ENCODE measurements at regions not wholly inside any gene's neighbourhood (a gene's known extent, or its start where the extent isn't known, plus 50 kb on each side); places are given as distances from the start of the nearest gene placed in this dataset.

GRCh38 chr7:91554883-91555282, 290.6 kb downstream of the FZD1 start:
- no peak for TF ChIP-seq CTCF (conservative IDR thresholded peaks at IDR 0.05; ENCODE audit: low read depth, low read length)
- no peak for TF ChIP-seq EZH2 (IDR thresholded peaks at IDR 0.05; ENCODE audit: borderline replicate concordance, low read depth, low read length, poor library complexity, severe bottlenecking)

Data from A673 (cell line).